ENCODE measurements at regions not wholly inside any gene's neighbourhood (a gene's known extent, or its start where the extent isn't known, plus 50 kb on each side); places are given as distances from the start of the nearest gene placed in this dataset.

- TF ChIP-seq POLR2A (IDR thresholded peaks at IDR 0.05; ENCODE audit: low read length): no peak
- TF ChIP-seq GATA1 (IDR thresholded peaks at IDR 0.05; ENCODE audit: low read depth, low read length): no peak
Measured at GRCh38 chr2:217398860-217399259, 539.0 kb upstream of the TNP1 start.
